Skin epidermis (tissue), 12 donors: ENCODE measurements at regions not wholly inside any gene's neighbourhood (a gene's known extent, or its start where the extent isn't known, plus 50 kb on each side); places are given as distances from the start of the nearest gene placed in this dataset.

Experiments used
- H3K27ac ChIP-seq, 21 experiments: fragments of 200-600 bp; sonication (generic) in 11 of 21; one replicate each; pipeline ENCODE4 v1.5.0; 2020; ENCODE audit warnings: mild to moderate bottlenecking in 3 of 21, inconsistent platforms in 2 of 21, moderate library complexity in 2 of 21
- H3K4me3 ChIP-seq, 7 experiments: fragments of 200-600 bp; sonication (generic) in 2 of 7; one replicate each; pipeline ENCODE4 v1.5.0; 2020; ENCODE audit warnings: inconsistent platforms in 2 of 7, mild to moderate bottlenecking in 2 of 7, moderate library complexity in 1 of 7

- Histone ChIP-seq H3K4me3 (no peak overlapping the region), H3K27ac (no peak overlapping the region)
Measured at GRCh38 chr16:79697562-79698112, 97.1 kb upstream of the MAF start.

- no peak overlapping the region for H3K4me3 ChIP-seq
Measured at GRCh38 chr16:79691007-79691406, 90.5 kb upstream of the MAF start.

GRCh38 chr16:79690159-79690558 is 89.6 kb upstream of the MAF start:
- H3K27ac ChIP-seq = no peak overlapping the region
- H3K4me3 ChIP-seq = no peak overlapping the region

More at GRCh38 chr16:79691007-79691406, 90.5 kb upstream of the MAF start:
- H3K27ac ChIP-seq = no peak overlapping the region

GRCh38 chr16:79687249-79688130 is 87.0 kb upstream of the MAF start:
- Histone ChIP-seq H3K27ac (no peak overlapping the region), H3K4me3 (no peak overlapping the region)

GRCh38 chr16:79685871-79686270 is 85.3 kb upstream of the MAF start:
- H3K4me3 ChIP-seq = no peak overlapping the region
- no peak overlapping the region for H3K27ac ChIP-seq

GRCh38 chr16:79679334-79679733 is 78.8 kb upstream of the MAF start:
- Histone ChIP-seq H3K4me3 (no peak overlapping the region), H3K27ac (no peak overlapping the region)

GRCh38 chr16:79677799-79678530 is 77.4 kb upstream of the MAF start:
- H3K27ac ChIP-seq = peak overlapping the region in 2 of 21 experiments; percentile 11 to 12
- H3K4me3 ChIP-seq = no peak overlapping the region

- H3K27ac ChIP-seq = no peak overlapping the region
Measured at GRCh38 chr16:79673635-79674034, 73.1 kb upstream of the MAF start.

GRCh38 chr16:79672524-79672923 is 72.0 kb upstream of the MAF start:
- no peak overlapping the region for H3K27ac ChIP-seq

More at GRCh38 chr16:79673635-79674034, 73.1 kb upstream of the MAF start:
- no peak overlapping the region for H3K4me3 ChIP-seq

GRCh38 chr16:79668502-79668901 is 68.0 kb upstream of the MAF start:
- Histone ChIP-seq H3K4me3 (no peak overlapping the region), H3K27ac (no peak overlapping the region)

More at GRCh38 chr16:79672524-79672923, 72.0 kb upstream of the MAF start:
- no peak overlapping the region for H3K4me3 ChIP-seq

- Histone ChIP-seq H3K27ac (no peak overlapping the region), H3K4me3 (no peak overlapping the region)
Measured at GRCh38 chr16:79665970-79666369, 65.4 kb upstream of the MAF start.

GRCh38 chr16:79664407-79664806 is 63.9 kb upstream of the MAF start:
- H3K27ac ChIP-seq = peak overlapping the region in 3 of 21 experiments; percentile 17 to 34 (median 28)
- H3K4me3 ChIP-seq = no peak overlapping the region

- H3K4me3 ChIP-seq = no peak overlapping the region
- H3K27ac ChIP-seq = peak overlapping the region in 1 of 21 experiments; percentile 31
Measured at GRCh38 chr16:79662669-79663313, 62.3 kb upstream of the MAF start.

GRCh38 chr16:79662122-79662521 is 61.6 kb upstream of the MAF start:
- Histone ChIP-seq H3K4me3 (no peak overlapping the region), H3K27ac (no peak overlapping the region)

GRCh38 chr16:79661578-79661977 is 61.0 kb upstream of the MAF start:
- no peak overlapping the region for H3K4me3 ChIP-seq
- no peak overlapping the region for H3K27ac ChIP-seq

- Histone ChIP-seq H3K27ac (peak overlapping the region in 12 of 21 experiments; percentile 18 to 83 (median 69)), H3K4me3 (no peak overlapping the region)
Measured at GRCh38 chr16:79659344-79659743, 58.8 kb upstream of the MAF start.

- Histone ChIP-seq H3K27ac (peak overlapping the region in 18 of 21 experiments; percentile 45 to 83 (median 70)), H3K4me3 (no peak overlapping the region)
Measured at GRCh38 chr16:79658301-79659033, 57.9 kb upstream of the MAF start.

GRCh38 chr16:79656553-79657115 is 56.1 kb upstream of the MAF start:
- H3K27ac ChIP-seq = peak overlapping the region in 1 of 21 experiments; percentile 81

GRCh38 chr16:79653373-79653891 is 52.9 kb upstream of the MAF start:
- H3K27ac ChIP-seq = peak overlapping the region in 7 of 21 experiments; percentile 18 to 65 (median 39)
- H3K4me3 ChIP-seq = no peak overlapping the region

More at GRCh38 chr16:79656553-79657115, 56.1 kb upstream of the MAF start:
- no peak overlapping the region for H3K4me3 ChIP-seq
